ENCODE measurements at regions not wholly inside any gene's neighbourhood (a gene's known extent, or its start where the extent isn't known, plus 50 kb on each side); places are given as distances from the start of the nearest gene placed in this dataset.
"Not testable (repeated sequence)": the region's sequence is repeated elsewhere in the genome, so short reads cannot be mapped to it uniquely, and the experiment has no call there.

DNA sequence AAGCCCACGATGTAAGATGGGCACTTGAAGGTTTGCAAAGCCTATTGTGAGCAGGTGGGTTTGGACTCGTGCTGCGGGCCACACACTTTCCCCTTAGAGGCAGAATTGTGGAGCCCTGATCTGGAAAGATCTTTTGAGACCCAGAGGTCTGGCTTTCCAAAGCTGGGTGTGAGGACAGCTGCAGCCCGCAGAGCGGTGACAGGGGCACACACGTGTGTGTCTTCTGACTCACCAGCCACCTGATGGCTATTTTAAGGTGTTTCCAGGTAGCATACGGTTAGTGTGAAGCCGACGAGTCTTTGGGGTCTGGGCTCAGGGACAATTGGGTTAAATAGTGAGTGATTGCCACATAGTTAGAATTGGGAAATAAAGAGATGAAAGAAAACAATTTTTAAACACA, 108.9 kb upstream of the GSE1 start:
- no peak for DNase-seq (ENCODE audit: low read depth in 2 of 2, low spot score in 1 of 2)

DNA sequence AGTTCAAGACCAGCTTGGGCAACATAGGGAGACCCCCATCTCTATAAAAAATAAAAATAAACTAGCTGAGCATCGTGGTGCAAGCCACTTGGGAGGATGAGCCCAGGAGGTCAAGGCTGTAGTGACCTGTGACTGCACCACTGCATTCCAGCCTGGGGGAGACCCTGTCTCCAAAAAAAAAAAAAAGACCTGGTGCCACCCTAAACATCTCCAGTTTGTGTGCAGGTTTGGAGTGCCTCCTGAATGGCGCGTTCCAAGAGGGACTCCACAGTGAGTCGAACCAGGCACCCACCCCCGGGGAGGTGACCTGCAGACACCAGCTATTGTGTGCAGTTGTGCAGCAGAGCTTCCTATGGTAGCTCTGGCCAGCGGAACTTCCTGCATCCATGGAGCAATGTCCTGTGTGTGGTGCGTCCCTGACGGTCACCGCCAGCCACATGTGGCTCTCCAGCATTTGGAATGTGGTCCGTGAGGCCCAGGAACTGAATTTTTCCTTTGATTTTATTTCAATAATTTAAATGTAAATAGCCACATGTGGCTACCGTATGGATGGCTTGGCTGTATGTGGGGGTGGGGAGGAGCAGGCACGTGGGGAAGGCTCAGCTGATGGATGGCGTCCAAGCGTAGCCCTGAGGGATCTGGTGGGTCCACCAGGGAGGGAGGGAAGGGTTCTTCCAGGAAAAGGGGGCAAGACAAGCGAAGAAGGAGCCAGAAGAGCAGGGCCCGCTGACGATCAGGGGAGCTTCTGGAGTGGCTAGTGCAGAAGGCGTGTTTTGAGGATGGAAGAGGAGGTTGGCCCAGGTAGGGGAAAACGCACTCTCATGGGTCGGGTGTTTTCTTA, 107.1 kb upstream of the GSE1 start:
- no peak for DNase-seq (ENCODE audit: low read depth in 2 of 2, low spot score in 1 of 2)

DNA sequence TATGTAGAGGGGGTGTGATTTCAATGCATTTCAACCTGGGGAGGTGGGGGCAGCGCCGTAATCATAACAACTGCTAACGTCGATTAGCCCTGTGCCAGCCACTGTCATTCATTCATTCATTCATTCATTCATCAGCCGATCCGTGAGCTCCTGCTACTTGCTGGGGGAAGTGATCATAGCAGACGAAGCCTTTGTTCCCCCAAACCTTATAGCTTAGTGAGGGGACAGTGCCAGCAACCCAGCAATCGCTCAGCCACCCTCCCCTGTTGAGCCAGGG, 106.5 kb upstream of the GSE1 start:
- DNase-seq (ENCODE audit: low read depth in 2 of 2, low spot score in 1 of 2), result no peak

DNA sequence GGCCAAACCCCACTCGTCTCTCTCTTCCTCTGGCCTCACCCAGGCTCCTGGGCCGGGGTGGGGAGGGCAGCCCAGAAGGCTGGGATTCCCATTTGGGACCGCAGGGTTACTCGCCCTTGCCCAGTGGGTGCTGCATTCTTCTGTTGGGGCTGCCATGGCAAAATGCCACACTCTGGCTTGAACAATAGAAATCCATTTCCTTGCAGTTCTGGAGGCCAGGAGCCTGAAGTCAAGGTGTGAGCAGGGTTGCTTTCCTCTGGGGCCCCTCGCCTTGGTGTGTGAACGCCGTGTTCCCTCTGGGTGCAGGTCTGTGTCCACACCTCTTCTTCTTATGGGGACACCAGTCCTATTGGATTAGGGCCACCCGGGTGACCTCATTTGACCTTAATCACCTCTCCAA, 105.8 kb upstream of the GSE1 start:
- no peak for DNase-seq (ENCODE audit: low read depth in 2 of 2, low spot score in 1 of 2)

DNA sequence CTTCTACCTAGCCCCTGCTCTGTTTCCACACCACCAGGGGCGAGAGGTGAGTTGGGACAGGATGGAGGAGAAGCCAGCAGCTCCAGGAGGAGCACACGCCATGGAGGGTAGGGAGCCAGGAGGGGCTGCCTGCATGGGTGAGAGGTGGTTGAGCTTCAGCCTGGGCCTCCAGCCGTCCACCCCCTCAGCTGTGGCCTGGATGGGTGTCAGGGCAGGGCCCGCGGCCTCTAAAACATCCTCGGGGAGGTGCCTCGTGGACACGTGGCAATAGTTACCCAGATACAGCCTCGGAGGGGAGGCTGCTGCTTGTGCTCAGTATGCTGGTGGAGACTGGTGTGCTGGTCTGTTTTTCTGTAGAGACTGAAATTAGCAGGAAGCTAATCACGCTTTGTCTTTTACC, 104.7 kb upstream of the GSE1 start:
- no peak for DNase-seq (ENCODE audit: low read depth in 2 of 2, low spot score in 1 of 2)

DNA sequence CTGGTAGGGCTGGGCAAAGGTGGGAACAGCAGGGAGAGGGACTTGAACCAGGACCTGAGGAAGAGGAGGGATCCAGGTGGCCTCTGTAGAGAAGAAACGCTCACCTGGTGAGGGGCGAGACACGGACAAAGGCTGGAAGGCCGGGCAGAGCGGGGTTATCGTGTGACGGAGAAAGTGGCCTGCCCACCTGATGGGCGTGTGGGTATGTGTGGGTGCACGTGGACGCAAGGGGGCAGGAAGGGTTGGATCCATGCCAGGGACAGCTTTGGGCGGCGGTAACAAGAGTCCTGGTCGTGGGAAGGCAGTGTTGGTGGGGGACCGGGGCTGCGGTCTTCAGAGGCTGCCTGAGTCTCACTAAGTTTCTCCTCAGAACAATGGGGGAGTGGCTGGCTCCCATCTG, 104.1 kb upstream of the GSE1 start:
- DNase-seq (ENCODE audit: low read depth in 2 of 2, low spot score in 1 of 2), result no peak

DNA sequence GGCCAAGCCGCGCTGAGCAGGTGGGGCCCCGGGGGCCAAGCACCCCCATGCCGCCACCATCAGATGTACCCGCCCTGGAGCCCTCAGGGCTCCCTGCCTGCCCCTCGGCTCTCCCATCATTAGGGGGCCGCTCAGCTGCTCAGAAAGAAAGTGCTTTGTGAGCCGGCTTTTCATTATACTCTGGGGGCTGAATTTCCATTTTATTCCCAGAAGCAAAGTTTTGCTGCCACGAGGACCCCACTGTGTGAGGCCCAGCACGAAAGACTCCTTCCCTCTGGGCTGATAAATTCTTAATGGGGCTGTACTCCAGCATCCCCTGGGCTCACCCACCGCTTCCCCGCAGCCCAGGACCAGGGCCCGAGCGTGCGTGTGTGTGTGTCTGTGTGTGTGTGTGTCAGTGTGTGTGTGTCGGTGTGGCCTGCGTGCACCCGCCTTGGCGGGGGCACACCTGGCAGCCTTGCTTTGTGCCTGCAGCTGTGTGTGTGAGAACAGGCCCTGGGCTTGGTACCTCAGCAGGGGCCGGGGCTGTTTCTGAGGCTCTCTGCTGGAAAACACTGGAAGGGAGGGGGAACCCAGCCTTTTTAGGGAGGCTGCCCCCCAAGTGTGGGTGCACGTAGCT, 103.0 kb upstream of the GSE1 start:
- DNase-seq (ENCODE audit: low read depth in 2 of 2, low spot score in 1 of 2), result no peak

DNA sequence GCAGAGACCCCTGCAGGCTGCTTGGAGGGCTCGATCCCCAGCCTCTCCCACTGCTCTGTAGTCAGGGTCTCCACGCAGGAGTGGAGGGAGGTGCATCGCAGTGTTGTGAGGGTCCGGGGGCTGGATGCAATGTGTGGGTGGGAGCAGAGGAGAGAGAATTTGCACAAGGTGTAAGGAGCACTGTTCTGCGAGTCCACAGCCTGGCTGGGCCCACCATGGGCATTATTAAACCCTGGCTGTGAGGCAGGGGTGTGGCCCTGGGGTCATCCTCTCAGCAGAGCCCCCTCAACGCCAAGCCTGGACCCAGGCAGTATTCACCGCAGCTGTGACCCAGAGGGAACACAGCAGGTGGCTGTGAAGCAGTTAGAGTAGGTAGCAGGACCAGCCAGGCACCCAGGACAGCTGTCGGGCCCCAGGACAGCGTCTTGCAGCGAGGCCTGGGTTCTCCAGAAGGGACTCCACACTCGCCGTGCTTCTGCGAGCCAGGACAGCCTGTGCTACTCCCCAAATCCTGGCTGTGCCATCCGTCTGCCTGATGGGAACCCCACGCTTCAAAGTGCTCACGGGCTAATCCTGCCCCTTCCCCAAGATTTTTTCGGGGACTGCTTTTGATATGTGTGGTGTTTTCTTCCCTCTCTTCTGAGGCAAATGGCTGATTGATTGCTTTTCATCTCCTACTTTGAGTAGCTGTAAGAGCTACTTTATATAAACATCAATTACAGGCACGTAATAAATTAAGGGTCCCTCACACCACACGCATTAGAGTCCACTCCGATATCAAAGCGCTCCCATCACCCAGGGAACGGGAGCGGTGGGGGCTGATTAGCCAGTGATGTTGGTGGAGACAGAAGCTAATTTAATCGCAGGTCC, 100.9 kb upstream of the GSE1 start:
- DNase-seq (ENCODE audit: low read depth in 2 of 2, low spot score in 1 of 2), result no peak

DNA sequence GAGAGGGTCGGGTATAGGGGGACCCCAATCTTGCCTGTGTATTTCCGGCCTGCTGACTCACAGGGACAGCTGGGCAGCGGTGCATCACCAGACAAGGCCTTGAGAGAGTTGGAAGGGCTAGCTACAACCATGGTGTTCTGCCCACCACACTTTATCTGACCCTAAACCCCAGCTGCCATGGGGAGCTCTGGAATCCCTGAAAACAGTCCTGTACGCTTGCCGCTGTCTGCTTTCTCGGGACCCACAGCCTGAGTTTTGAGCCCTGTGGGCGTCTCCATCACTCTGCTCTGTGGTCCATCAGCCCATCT, 100.4 kb upstream of the GSE1 start:
- no peak for DNase-seq (ENCODE audit: low read depth in 2 of 2, low spot score in 1 of 2)

DNA sequence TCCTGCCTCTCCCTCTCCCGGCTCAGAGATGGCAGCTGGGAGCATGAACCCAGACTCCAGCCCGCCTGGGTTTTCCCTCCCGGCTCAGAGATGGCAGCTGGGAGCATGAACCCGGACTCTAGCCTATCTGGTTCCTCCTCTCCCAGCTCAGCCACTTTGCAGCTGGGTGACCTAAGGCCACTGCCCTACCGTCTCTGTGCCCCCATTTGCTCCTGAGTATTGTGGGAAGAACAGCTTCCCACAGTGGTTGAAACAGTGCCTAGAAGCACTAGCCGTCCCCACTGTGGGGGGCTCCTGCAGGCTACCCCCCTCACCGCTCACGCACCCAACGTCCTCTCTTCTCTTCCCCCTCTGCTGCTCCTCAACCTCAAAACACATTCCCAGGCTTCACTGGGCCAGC, 99.9 kb upstream of the GSE1 start:
- DNase-seq (ENCODE audit: low read depth in 2 of 2, low spot score in 1 of 2), result no peak

DNA sequence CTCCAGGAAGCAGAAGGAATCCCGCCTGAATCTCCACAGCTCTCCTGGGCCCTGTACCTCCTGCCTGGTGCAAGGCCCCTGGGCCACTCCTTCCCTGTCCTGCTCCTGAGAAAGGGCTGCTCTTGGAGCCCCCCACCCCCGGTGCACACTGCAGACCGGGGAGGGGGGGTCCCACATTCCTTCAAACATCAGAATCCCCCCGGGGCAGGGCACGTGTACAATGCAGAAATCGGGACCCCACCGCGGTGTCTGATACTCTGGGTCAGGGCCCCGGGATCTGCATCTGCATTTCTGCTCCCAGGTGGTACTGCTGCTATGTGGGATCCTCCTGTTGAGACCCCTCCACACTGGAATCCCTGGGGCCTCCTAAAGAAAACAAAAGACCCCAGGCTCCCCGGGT, 99.5 kb upstream of the GSE1 start:
- DNase-seq (ENCODE audit: low read depth in 2 of 2, low spot score in 1 of 2), result no peak

DNA sequence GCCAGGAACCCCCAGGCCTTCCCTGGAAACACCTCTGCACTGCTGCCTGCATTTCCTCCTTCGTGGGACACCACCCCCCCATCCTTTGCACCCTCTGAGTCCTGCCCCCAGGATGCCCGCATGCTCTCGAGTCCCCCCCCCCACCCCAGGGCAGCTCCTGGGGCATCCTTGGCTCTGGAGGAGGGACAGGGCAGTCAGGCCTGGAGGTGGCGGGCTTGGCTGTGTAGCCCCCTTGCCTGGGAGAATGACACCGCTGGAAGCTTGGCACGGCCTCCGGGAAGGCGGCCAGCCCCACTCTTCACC, 98.9 kb upstream of the GSE1 start:
- no peak for DNase-seq (ENCODE audit: low read depth in 2 of 2, low spot score in 1 of 2)

DNA sequence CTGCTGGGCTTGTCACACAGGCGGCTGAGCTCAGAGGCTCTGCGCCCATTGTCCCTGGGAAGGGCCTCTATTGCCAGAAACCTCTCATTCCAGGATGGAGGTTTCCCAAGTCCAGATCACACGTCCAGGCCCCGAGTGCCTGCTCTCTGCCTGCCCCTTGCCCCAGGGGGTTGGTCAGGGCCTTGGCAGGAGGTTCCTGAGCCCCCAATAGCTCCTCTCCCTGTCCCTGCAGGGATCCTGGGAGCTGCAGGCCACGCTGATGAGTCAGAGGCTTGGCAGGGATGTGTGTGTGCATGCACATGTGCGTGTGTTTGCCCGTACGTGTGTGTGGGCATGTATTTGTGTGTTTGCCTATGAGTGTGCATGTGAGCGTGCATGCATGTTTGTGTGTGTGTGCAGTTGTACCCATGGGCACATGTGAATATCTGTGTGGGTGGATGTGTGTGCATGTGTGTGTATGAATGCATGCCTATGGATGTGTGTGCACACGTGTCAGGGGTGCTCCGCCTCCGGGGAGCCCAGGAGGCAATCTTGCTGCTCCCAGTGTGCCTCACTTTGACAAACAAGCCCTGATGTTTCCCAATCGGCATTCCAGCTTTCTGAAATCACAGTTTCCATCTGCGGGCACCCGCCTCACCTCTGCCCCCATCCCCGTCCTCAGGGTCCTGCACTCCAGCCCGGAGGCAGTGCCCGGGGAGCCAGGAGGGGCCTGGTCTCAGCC, 98.4 kb upstream of the GSE1 start:
- no peak for DNase-seq (ENCODE audit: low read depth in 2 of 2, low spot score in 1 of 2)

DNA sequence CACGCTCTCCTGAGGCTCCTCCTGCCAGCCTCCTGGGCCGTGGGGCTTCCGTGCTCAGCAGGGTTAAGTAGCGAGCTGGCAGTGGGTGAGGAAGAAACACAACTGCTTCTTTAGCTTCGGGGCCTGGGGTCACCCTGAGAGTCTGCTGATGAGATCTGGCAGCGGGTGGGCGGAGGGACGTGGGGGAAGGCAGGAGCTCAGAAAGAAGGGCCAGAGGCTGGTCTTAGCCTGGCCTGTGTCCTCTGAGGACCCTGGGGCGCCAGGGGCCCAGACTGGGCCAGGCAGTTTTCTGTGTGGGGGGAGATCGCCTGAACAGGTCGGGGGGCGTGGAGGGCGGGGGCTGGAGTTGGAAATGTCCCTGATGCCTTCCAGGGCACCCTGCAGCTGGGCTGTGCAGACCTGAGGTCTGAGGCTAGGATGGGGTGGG, 97.8 kb upstream of the GSE1 start:
- no peak for DNase-seq (ENCODE audit: low read depth in 2 of 2, low spot score in 1 of 2)

DNA sequence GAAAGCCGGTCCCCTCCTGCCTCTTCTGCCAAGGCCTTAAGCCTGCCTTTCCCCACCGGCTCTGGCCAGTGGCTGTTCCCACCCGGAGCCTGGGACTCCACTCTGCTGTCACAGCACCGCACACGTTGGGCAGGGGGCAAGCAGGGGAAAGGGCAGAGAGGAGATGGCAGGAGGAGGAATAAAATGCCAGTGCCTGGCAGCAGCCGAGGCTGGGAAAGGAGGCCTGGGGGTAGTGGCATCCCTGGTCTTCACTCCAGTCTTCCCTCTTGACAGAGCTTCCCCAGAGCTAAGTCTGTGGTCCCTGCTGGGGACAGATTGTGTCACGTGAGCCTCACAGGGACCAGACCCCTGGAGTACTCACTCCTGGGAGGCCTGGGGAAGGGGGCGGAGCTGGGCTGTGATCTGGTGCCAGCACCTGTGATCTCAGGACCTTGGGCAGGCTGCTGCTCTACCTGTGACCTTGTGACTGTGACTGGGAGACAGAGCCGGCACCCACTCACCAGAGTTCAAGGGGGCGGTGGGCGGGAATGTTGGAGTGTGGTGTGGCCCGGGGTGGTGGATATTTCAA, 97.2 kb upstream of the GSE1 start:
- DNase-seq (ENCODE audit: low read depth in 2 of 2, low spot score in 1 of 2), result no peak

DNA sequence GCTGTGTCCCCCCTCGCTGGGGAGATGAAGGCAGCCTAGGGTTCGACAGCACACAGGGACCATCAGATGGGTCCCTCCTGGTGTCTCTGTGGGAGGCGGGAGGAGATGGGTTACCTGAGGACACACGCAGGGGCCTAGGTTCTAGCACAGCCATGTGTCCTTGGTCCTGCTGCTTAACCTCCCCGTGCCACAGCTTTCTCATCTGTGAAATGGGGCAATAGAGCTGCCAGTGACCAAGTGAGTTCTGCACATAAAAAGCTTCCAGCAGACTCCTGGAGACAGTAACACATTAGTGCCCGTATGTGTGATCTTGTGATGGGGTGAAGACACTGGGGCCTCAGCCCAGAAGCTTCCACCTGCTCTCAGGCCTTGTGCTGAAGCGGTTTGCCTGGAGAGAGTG, 96.0 kb upstream of the GSE1 start:
- no peak for DNase-seq (ENCODE audit: low read depth in 2 of 2, low spot score in 1 of 2)

DNA sequence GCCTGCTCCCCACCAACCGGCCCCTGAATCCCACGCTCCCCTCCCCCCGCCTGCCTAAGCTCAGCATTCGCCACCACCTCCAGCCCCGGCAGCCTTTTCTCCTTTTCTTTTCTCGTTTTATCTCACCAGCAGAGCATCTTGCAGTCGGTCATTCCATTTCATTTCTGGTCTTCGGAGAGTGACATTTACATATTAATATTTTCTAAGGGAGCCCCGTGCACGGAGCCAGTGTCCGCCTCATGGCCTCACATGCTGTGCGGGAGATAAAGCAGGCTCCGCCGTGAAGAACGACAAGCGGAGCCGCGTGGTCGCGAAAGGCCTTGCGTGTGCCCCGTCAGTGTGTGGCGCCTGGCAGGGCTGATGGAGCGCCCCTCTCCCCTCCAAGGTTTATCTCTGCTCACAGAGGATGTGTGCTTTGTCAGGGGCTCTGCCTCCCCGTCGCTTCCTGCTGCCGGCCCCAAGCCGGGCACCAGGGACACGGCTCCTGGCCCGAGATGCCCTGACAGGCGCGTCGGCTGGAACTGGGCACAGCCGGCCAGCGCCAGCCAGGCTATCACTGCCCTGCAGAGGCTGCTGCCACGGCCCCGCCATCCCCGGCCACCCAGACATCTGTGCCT, 95.5 kb upstream of the GSE1 start:
- no peak for DNase-seq (ENCODE audit: low read depth in 2 of 2, low spot score in 1 of 2)

DNA sequence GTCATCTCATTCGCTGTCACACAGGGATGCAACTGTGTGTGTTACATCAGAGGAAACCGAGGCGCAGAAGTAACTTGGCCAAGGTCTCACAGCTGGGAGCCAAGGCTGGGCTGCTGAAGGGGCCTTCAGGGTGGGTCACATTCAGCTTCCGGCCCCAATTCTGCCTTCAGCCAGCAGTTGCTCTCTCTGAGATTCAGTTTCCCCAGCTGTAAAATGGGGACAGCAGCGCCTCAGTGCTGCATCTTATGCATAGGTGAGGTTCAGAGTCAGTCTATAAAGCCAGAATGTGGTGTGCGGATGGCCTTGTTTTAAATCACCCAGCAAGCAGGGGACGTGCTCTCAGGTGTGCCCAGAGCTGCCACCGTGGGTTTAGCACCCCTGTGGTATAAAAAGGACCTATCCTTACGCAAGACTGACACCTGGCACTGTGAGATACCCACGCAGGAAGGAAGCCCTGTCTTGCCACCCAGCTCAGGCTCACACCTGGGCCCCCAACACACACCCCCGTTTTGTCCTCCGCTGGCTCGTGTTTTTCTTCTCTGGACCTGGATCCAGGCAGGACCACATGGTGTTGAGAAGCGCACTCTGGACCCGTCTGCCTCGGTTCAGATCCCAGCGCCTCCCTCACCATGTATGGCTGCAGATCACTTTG, 94.6 kb upstream of the GSE1 start:
- no peak for DNase-seq (ENCODE audit: low read depth in 2 of 2, low spot score in 1 of 2)

DNA sequence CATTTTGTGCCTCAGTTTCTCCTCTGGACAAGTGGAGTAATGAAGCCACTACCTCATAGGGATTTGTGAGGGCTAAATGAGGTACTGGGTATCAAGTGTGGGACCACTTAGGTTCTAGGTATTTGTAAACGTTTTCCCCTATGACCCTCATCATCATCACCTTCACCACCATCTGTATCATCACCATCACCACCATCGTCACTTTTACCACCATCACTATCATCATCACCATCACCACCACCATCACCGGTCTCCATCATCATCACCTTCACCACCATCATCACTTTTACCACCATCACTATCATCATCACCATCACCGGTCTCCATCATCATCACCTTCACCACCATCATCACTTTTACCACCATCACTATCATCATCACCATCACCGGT, 94.1 kb upstream of the GSE1 start:
- DNase-seq (ENCODE audit: low read depth in 2 of 2, low spot score in 1 of 2), result not testable (repeated sequence)

DNA sequence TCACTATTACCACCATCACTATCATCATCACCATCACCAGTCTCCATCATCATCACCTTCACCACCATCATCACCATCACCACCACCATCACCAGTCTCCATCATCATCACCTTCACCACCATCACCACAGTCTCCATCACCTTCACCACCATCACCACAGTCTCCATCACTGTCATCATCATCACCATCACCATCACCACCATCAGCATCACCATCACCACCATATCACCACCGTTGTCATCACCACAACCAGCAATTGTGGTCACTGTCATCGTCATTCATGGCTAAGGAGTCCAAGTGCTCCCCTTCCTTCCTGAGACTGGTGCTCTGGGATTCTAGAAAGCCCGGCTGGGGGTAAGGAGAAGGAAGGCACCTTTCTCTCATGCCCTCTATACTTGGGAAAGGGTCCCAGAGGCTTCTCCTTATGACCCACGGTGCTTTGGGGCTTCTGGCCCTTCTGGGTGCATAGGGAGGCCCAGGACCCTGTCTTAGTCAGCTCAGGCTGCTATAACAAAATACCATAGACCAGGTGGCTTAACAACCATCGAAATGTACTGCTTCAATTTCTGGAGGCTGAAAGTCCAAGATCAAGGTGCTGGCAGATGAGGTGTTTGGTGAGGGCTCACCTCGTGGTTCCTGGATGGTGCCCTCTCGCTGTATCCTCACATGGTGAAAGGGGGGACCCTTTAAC, 93.4 kb upstream of the GSE1 start:
- no peak for DNase-seq (ENCODE audit: low read depth in 2 of 2, low spot score in 1 of 2)
